Activated naive CD4-positive, alpha-beta T cell treated with anti-CD3 and anti-CD28 coated beads for 36 hours (primary cell): ENCODE measurements at regions not wholly inside any gene's neighbourhood (a gene's known extent, or its start where the extent isn't known, plus 50 kb on each side); places are given as distances from the start of the nearest gene placed in this dataset.

Experiments used
- CTCF ChIA-PET: fragments of 350-600 bp; sonication (Branson Sonifier 250); formaldehyde crosslinking; loops from one replicate; lab custom pipeline; 2021; ENCODE audit warnings: antibody characterized with exemption; lab: Charles Lee
- DNase-seq: peaks from one replicate; pipeline ENCODE4 v3.0.0-alpha.2; 2020
- H3K27ac Mint-ChIP-seq: one replicate; pipeline ENCODE4 v1.8.0; 2021; ENCODE audit warnings: mild to moderate bottlenecking, mixed read lengths
- H3K27me3 Mint-ChIP-seq: one replicate; pipeline ENCODE4 v1.8.0; 2021; ENCODE audit warnings: low read depth, mixed read lengths
- H3K36me3 Mint-ChIP-seq: one replicate; pipeline ENCODE4 v1.8.0; 2021; ENCODE audit warnings: low read depth, mixed read lengths
- H3K4me1 Mint-ChIP-seq: one replicate; pipeline ENCODE4 v1.8.0; 2021; ENCODE audit warnings: low read depth, mixed read lengths
- H3K4me3 Mint-ChIP-seq: one replicate; pipeline ENCODE4 v1.8.0; 2021; ENCODE audit warnings: mild to moderate bottlenecking, moderate library complexity, mixed read lengths
- H3K9me3 Mint-ChIP-seq: one replicate; pipeline ENCODE4 v1.8.0; 2021; ENCODE audit warnings: mixed read lengths
- intact Hi-C: fragments of 100-400 bp; cut with micrococcal nuclease; formaldehyde crosslinking; loops from one replicate; pipeline ENCODE4 v1.15.1; 2023

- intact Hi-C loops = no loop called here
- Mint-ChIP-seq H3K27me3 (peaks cover 15% of the 10 kb centered on the region), H3K36me3 (no peaks in the 10 kb centered on the region), H3K4me3 (no peak overlapping the region), H3K4me1 (no peaks in the 10 kb centered on the region), H3K9me3 (no peaks in the 10 kb centered on the region), H3K27ac (no peak overlapping the region)
- CTCF ChIA-PET = no interaction called here
- no peak for DNase-seq
Observed at GRCh38 chr2:71865391-71865965, 282.2 kb downstream of the CYP26B1 start.

GRCh38 chr2:71864085-71864484 lies 283.6 kb downstream of the CYP26B1 start:
- H3K36me3 Mint-ChIP-seq = no peaks in the 10 kb centered on the region
- no peak for DNase-seq
- H3K9me3 Mint-ChIP-seq = no peaks in the 10 kb centered on the region
- intact Hi-C loops = no loop called here
- H3K27ac Mint-ChIP-seq = no peak overlapping the region
- no peaks in the 10 kb centered on the region for H3K4me1 Mint-ChIP-seq
- CTCF ChIA-PET = no interaction called here
- no peak overlapping the region for H3K4me3 Mint-ChIP-seq
- H3K27me3 Mint-ChIP-seq = peaks cover 7% of the 10 kb centered on the region

- H3K27me3 Mint-ChIP-seq = peaks cover 2% of the 10 kb centered on the region
- no peaks in the 10 kb centered on the region for H3K36me3 Mint-ChIP-seq
- H3K27ac Mint-ChIP-seq = no peak overlapping the region
- intact Hi-C loops = no loop called here
- no peaks in the 10 kb centered on the region for H3K9me3 Mint-ChIP-seq
- CTCF ChIA-PET = no interaction called here
- no peaks in the 10 kb centered on the region for H3K4me1 Mint-ChIP-seq
- no peak for DNase-seq
- H3K4me3 Mint-ChIP-seq = no peak overlapping the region
Observed at GRCh38 chr2:71863396-71863795, 284.3 kb downstream of the CYP26B1 start.

GRCh38 chr2:71862921-71863320 lies 284.7 kb downstream of the CYP26B1 start:
- DNase-seq = no peak
- Mint-ChIP-seq H3K4me1 (no peaks in the 10 kb centered on the region), H3K9me3 (no peaks in the 10 kb centered on the region), H3K27me3 (peaks cover 2% of the 10 kb centered on the region), H3K27ac (no peak overlapping the region), H3K36me3 (no peaks in the 10 kb centered on the region), H3K4me3 (no peak overlapping the region)
- CTCF ChIA-PET = no interaction called here
- intact Hi-C loops = no loop called here

GRCh38 chr2:71861186-71862160 lies 286.2 kb downstream of the CYP26B1 start:
- intact Hi-C loops = no loop called here
- peaks cover 2% of the 10 kb centered on the region for H3K27me3 Mint-ChIP-seq
- CTCF ChIA-PET = no interaction called here
- no peak overlapping the region for H3K27ac Mint-ChIP-seq
- H3K9me3 Mint-ChIP-seq = no peaks in the 10 kb centered on the region
- H3K4me1 Mint-ChIP-seq = no peaks in the 10 kb centered on the region
- H3K4me3 Mint-ChIP-seq = no peak overlapping the region
- no peaks in the 10 kb centered on the region for H3K36me3 Mint-ChIP-seq
- DNase-seq = no peak

GRCh38 chr2:71860381-71860926 lies 287.2 kb downstream of the CYP26B1 start:
- no peak for DNase-seq
- Mint-ChIP-seq H3K36me3 (no peaks in the 10 kb centered on the region), H3K27me3 (peaks cover 2% of the 10 kb centered on the region), H3K9me3 (peaks cover 2% of the 10 kb centered on the region), H3K4me3 (no peak overlapping the region), H3K27ac (no peak overlapping the region), H3K4me1 (no peaks in the 10 kb centered on the region)
- intact Hi-C loops = no loop called here
- CTCF ChIA-PET = no interaction called here

- intact Hi-C loops = no loop called here
- CTCF ChIA-PET = no interaction called here
- H3K9me3 Mint-ChIP-seq = peaks cover 2% of the 10 kb centered on the region
- H3K4me1 Mint-ChIP-seq = no peaks in the 10 kb centered on the region
- no peak for DNase-seq
- H3K27ac Mint-ChIP-seq = no peak overlapping the region
- H3K4me3 Mint-ChIP-seq = no peak overlapping the region
- H3K36me3 Mint-ChIP-seq = no peaks in the 10 kb centered on the region
- peaks cover 7% of the 10 kb centered on the region for H3K27me3 Mint-ChIP-seq
Observed at GRCh38 chr2:71859211-71859847, 288.3 kb downstream of the CYP26B1 start.

GRCh38 chr2:71858071-71858470 lies 289.6 kb downstream of the CYP26B1 start:
- Mint-ChIP-seq H3K36me3 (no peaks in the 10 kb centered on the region), H3K4me3 (no peak overlapping the region), H3K27me3 (peaks cover 9% of the 10 kb centered on the region), H3K9me3 (peaks cover 2% of the 10 kb centered on the region), H3K27ac (no peak overlapping the region), H3K4me1 (no peaks in the 10 kb centered on the region)
- CTCF ChIA-PET = no interaction called here
- intact Hi-C loops = no loop called here
- DNase-seq = no peak

GRCh38 chr2:71857636-71858035 lies 290.0 kb downstream of the CYP26B1 start:
- Mint-ChIP-seq H3K4me3 (no peak overlapping the region), H3K36me3 (no peaks in the 10 kb centered on the region), H3K9me3 (peaks cover 2% of the 10 kb centered on the region), H3K4me1 (no peaks in the 10 kb centered on the region), H3K27me3 (peaks cover 9% of the 10 kb centered on the region), H3K27ac (no peak overlapping the region)
- CTCF ChIA-PET = interaction anchor here (1.0 kb wide), 1 partner anchor 66 kb away, joined by 3 read pairs; no protein-coding TSS in a partner anchor
- intact Hi-C loops = no loop called here
- DNase-seq = no peak

- H3K36me3 Mint-ChIP-seq = no peaks in the 10 kb centered on the region
- H3K9me3 Mint-ChIP-seq = peaks cover 2% of the 10 kb centered on the region
- intact Hi-C loops = no loop called here
- H3K27ac Mint-ChIP-seq = no peak overlapping the region
- peak; percentile 32 for DNase-seq
- no peaks in the 10 kb centered on the region for H3K4me1 Mint-ChIP-seq
- peaks cover 9% of the 10 kb centered on the region for H3K27me3 Mint-ChIP-seq
- H3K4me3 Mint-ChIP-seq = no peak overlapping the region
- CTCF ChIA-PET = interaction anchor here (0.7 to 1.0 kb wide), 2 partner anchors 54 to 67 kb away, joined by 3 to 4 read pairs; no protein-coding TSS in a partner anchor
Observed at GRCh38 chr2:71856773-71857525, 290.7 kb downstream of the CYP26B1 start.

- Mint-ChIP-seq H3K36me3 (no peaks in the 10 kb centered on the region), H3K4me1 (no peaks in the 10 kb centered on the region), H3K4me3 (no peak overlapping the region), H3K27me3 (peaks cover 13% of the 10 kb centered on the region), H3K27ac (no peak overlapping the region), H3K9me3 (peaks cover 2% of the 10 kb centered on the region)
- intact Hi-C loops = no loop called here
- no peak for DNase-seq
- CTCF ChIA-PET = interaction anchor here (1.3 kb wide), 1 partner anchor 28 kb away, joined by 4 read pairs; no protein-coding TSS in a partner anchor
Observed at GRCh38 chr2:71853858-71854257, 293.8 kb downstream of the CYP26B1 start.
